ENCODE measurements at regions not wholly inside any gene's neighbourhood (a gene's known extent, or its start where the extent isn't known, plus 50 kb on each side); places are given as distances from the start of the nearest gene placed in this dataset.

DNA sequence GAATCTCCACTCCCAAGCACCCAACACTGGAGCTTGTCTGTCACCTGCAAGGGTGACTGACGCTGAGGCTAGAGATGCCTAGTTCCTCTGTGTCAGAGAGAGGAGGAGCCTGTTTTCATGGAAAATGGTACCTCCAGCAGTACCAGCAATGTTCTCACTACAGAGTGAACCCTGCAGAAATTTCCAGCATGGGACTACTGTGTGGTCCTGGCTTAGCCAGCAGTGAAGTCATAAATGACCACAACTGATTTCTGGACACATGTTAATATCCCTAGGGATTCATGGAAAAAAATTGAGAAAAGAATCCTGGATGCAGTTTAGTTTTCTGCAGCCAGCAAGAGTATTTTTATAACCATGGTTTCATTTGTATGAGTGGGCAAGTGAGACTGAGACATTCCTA, 468.1 kb downstream of the CD83 start:
- H3K4me1 ChIP-seq (ENCODE audit: control insufficient read depth, low read length), result no peaks in the 10 kb centered on the region
- H3K36me3 ChIP-seq (ENCODE audit: control insufficient read depth, low read length), result no peaks in the 10 kb centered on the region
- H3K4me3 ChIP-seq (ENCODE audit: low read length), result no peak overlapping the region
- no peaks in the 10 kb centered on the region for H3K9me2 ChIP-seq (replicated peaks; ENCODE audit: control insufficient read depth, low read length)
- H3F3A ChIP-seq (ENCODE audit: control insufficient read depth, insufficient read depth), result no peaks in the 10 kb centered on the region
- H4K20me1 ChIP-seq (ENCODE audit: control insufficient read depth, insufficient read depth, low read depth, low read length), result no peaks in the 10 kb centered on the region
- H3K27ac ChIP-seq (ENCODE audit: low read depth, low read length), result no peak overlapping the region
- H3K4me2 ChIP-seq (ENCODE audit: low read length), result no peak overlapping the region
- no peaks in the 10 kb centered on the region for H3K9me3 ChIP-seq (ENCODE audit: control insufficient read depth, insufficient read depth, low read length)
- TF ChIP-seq, protein P1, sequence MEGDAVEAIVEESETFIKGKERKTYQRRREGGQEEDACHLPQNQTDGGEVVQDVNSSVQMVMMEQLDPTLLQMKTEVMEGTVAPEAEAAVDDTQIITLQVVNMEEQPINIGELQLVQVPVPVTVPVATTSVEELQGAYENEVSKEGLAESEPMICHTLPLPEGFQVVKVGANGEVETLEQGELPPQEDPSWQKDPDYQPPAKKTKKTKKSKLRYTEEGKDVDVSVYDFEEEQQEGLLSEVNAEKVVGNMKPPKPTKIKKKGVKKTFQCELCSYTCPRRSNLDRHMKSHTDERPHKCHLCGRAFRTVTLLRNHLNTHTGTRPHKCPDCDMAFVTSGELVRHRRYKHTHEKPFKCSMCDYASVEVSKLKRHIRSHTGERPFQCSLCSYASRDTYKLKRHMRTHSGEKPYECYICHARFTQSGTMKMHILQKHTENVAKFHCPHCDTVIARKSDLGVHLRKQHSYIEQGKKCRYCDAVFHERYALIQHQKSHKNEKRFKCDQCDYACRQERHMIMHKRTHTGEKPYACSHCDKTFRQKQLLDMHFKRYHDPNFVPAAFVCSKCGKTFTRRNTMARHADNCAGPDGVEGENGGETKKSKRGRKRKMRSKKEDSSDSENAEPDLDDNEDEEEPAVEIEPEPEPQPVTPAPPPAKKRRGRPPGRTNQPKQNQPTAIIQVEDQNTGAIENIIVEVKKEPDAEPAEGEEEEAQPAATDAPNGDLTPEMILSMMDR (IDR thresholded peaks at IDR 0.05; ENCODE audit: low read depth, low read length, poor library complexity, severe bottlenecking), result no peak
- no peaks in the 10 kb centered on the region for H3K79me2 ChIP-seq (ENCODE audit: control insufficient read depth, low read length)
- peaks cover 5% of the 10 kb centered on the region; the same call in 1 of the 2 replicates for H3K27me3 ChIP-seq (ENCODE audit: control insufficient read depth, low read length)

DNA sequence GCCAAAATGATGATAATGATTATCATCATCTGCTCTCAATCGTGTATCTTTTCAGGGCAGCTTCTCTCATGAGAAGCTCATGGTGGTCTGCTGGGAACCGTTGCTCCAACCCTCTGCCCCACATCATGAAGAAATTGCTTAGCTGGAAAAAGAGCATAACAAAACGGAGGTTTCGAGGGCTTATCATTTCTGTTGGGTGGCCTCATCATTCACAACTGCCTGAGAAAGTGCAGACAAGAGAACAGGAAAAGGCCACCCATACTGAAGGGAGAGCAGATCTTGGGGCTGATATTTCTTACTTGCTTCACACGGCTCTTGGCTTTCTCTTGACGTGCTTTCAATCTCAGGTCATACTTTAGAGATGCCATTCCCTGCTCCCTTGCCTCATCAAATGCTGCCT, 471.6 kb downstream of the CD83 start:
- Histone ChIP-seq H3K9me2 (replicated peaks; ENCODE audit: control insufficient read depth, low read length) (no peaks in the 10 kb centered on the region), H3K79me2 (ENCODE audit: control insufficient read depth, low read length) (no peaks in the 10 kb centered on the region), H3K4me2 (ENCODE audit: low read length) (no peak overlapping the region)

DNA sequence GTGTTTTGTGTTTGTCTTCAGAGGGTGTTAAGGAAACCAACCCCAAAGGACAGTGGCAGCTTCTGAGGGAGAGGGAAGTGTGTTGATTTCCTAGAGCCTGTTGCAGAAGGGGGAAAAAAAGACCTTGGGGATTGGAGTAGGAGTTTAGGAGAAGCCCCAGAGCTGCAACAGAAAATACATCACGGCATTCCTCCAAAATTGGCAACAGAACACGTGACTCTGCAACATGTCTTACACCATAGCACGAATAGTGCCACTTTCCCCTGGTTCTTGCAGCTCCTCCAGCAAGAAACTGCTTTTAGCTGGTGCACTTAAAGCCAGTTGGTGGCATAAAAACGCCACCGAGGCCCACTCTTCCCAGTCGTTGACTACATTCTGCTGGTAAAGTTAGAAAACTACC, 473.0 kb downstream of the CD83 start:
- H3K36me3 ChIP-seq (ENCODE audit: control insufficient read depth, low read length), result no peaks in the 10 kb centered on the region
- no peaks in the 10 kb centered on the region for H3K4me1 ChIP-seq (ENCODE audit: control insufficient read depth, low read length)
- H3F3A ChIP-seq (ENCODE audit: control insufficient read depth, insufficient read depth), result no peaks in the 10 kb centered on the region
- no peaks in the 10 kb centered on the region for H4K20me1 ChIP-seq (ENCODE audit: control insufficient read depth, insufficient read depth, low read depth, low read length)
- H3K4me3 ChIP-seq (ENCODE audit: low read length), result no peak overlapping the region
- no peaks in the 10 kb centered on the region for H3K9me2 ChIP-seq (replicated peaks; ENCODE audit: control insufficient read depth, low read length)
- no peak overlapping the region for H3K4me2 ChIP-seq (ENCODE audit: low read length)
- no peaks in the 10 kb centered on the region for H3K79me2 ChIP-seq (ENCODE audit: control insufficient read depth, low read length)
- no peak for TF ChIP-seq EZH2phosphoT487 (IDR thresholded peaks at IDR 0.05; ENCODE audit: borderline replicate concordance, low read length)
- TF ChIP-seq, protein P1 (IDR thresholded peaks at IDR 0.05; ENCODE audit: low read depth, low read length, poor library complexity, severe bottlenecking), result no peak
- 0 out of 2 replicates have a peak, but pooled peaks cover 5% of the 10 kb centered on the region for H3K27me3 ChIP-seq (ENCODE audit: control insufficient read depth, low read length)
- no peaks in the 10 kb centered on the region for H3K9me3 ChIP-seq (ENCODE audit: control insufficient read depth, insufficient read depth, low read length)
- H3K27ac ChIP-seq (ENCODE audit: low read depth, low read length), result no peak overlapping the region

More for the DNA sequence above, 471.6 kb downstream of the CD83 start:
- Histone ChIP-seq H3K36me3 (ENCODE audit: control insufficient read depth, low read length) (no peaks in the 10 kb centered on the region), H3K4me1 (ENCODE audit: control insufficient read depth, low read length) (no peaks in the 10 kb centered on the region), H3K27ac (ENCODE audit: low read depth, low read length) (no peak overlapping the region), H4K20me1 (ENCODE audit: control insufficient read depth, insufficient read depth, low read depth, low read length) (no peaks in the 10 kb centered on the region), H3K27me3 (ENCODE audit: control insufficient read depth, low read length) (peaks cover 5% of the 10 kb centered on the region; the same call in 1 of the 2 replicates), H3K4me3 (ENCODE audit: low read length) (no peak overlapping the region), H3K9me3 (ENCODE audit: control insufficient read depth, insufficient read depth, low read length) (no peaks in the 10 kb centered on the region), H3F3A (ENCODE audit: control insufficient read depth, insufficient read depth) (no peaks in the 10 kb centered on the region)
- TF ChIP-seq, protein P1 (IDR thresholded peaks at IDR 0.05; ENCODE audit: low read depth, low read length, poor library complexity, severe bottlenecking), result no peak
- TF ChIP-seq EZH2phosphoT487 (IDR thresholded peaks at IDR 0.05; ENCODE audit: borderline replicate concordance, low read length), result no peak

DNA sequence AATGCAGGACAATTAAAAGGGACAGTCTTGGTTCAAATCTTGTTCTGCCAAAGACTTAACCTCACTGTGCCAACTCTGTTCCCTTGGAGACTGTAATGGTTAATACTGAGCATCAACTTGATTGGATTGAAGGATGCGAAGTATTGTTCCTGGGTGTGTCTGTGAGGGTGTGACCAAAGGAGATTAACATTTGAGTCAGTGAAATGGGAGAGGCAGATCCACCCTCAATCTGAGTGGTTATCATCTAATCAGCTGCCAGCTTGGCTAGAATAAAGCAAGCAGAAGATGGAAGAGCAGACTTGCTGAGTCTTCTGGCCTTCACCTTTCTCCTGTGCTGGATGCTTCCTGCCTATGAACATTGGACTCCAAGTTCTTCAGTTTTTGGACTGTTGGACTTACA, 474.4 kb downstream of the CD83 start:
- Histone ChIP-seq H4K20me1 (ENCODE audit: control insufficient read depth, insufficient read depth, low read depth, low read length) (no peaks in the 10 kb centered on the region), H3F3A (ENCODE audit: control insufficient read depth, insufficient read depth) (no peaks in the 10 kb centered on the region), H3K9me3 (ENCODE audit: control insufficient read depth, insufficient read depth, low read length) (no peaks in the 10 kb centered on the region), H3K27me3 (ENCODE audit: control insufficient read depth, low read length) (0 out of 2 replicates have a peak, but pooled peaks cover 5% of the 10 kb centered on the region), H3K36me3 (ENCODE audit: control insufficient read depth, low read length) (no peaks in the 10 kb centered on the region), H3K9me2 (replicated peaks; ENCODE audit: control insufficient read depth, low read length) (no peaks in the 10 kb centered on the region), H3K79me2 (ENCODE audit: control insufficient read depth, low read length) (no peaks in the 10 kb centered on the region), H3K4me1 (ENCODE audit: control insufficient read depth, low read length) (peaks cover 2% of the 10 kb centered on the region), H3K27ac (ENCODE audit: low read depth, low read length) (no peak overlapping the region), H3K4me2 (ENCODE audit: low read length) (no peak overlapping the region), H3K4me3 (ENCODE audit: low read length) (no peak overlapping the region)
- TF ChIP-seq EZH2phosphoT487 (IDR thresholded peaks at IDR 0.05; ENCODE audit: borderline replicate concordance, low read length), result no peak
- TF ChIP-seq, protein P1 (IDR thresholded peaks at IDR 0.05; ENCODE audit: low read depth, low read length, poor library complexity, severe bottlenecking), result no peak
